CD14-positive monocyte (primary cell): ENCODE measurements at regions not wholly inside any gene's neighbourhood (a gene's known extent, or its start where the extent isn't known, plus 50 kb on each side); places are given as distances from the start of the nearest gene placed in this dataset.

Source experiments
- DNase-seq, 3 donors: peaks; one replicate each; pipeline ENCODE4 v3.0.0-alpha.2; 2011 to 2022
- H2AFZ ChIP-seq: 2 replicates; pipeline ENCODE4 v1.6.0; 2012; ENCODE audit warnings: mild to moderate bottlenecking, low read depth, low read length, inconsistent platforms; ENCODE audit not compliant: insufficient read depth, poor library complexity, severe bottlenecking
- H3K27ac ChIP-seq, 2 donors: 1 replicate in 1 of 2; 2 replicates in 1 of 2; pipeline ENCODE4 v1.5.1; 2012 to 2013; ENCODE audit warnings: low read length in 2 of 2, control low read depth in 1 of 2, inconsistent platforms in 1 of 2, low read depth in 1 of 2, mild to moderate bottlenecking in 1 of 2
- H3K27me3 ChIP-seq, 2 donors: one replicate each; pipeline versions ENCODE4 v1.6.0 to v1.6.1; 2011 to 2013; ENCODE audit warnings: low read length in 2 of 2; ENCODE audit not compliant: control insufficient read depth in 2 of 2, insufficient read depth in 2 of 2
- H3K36me3 ChIP-seq, 2 donors: replicated peaks in 1 of 2; 1 replicate in 1 of 2; 2 replicates in 1 of 2; pipeline versions ENCODE4 v1.5.1 to v1.6.1; 2012 to 2013; ENCODE audit warnings: low read length in 2 of 2, control low read depth in 1 of 2, inconsistent platforms in 1 of 2, mild to moderate bottlenecking in 1 of 2; ENCODE audit not compliant: insufficient read depth in 2 of 2, control insufficient read depth in 1 of 2
- H3K4me1 ChIP-seq, 2 donors: 1 replicate in 1 of 2; 2 replicates in 1 of 2; pipeline versions ENCODE4 v1.5.1 to v1.6.1; 2012 to 2013; ENCODE audit warnings: low read length in 2 of 2, control low read depth in 1 of 2, inconsistent platforms in 1 of 2, mild to moderate bottlenecking in 1 of 2, moderate library complexity in 1 of 2; ENCODE audit not compliant: insufficient read depth in 2 of 2, control insufficient read depth in 1 of 2
- H3K4me2 ChIP-seq: replicated peaks from 2 replicates; pipeline ENCODE3; 2012; ENCODE audit warnings: low read length, moderate library complexity, mild to moderate bottlenecking; ENCODE audit not compliant: poor library complexity, severe bottlenecking; ENCODE audit errors: extremely low read depth
- H3K4me3 ChIP-seq, 3 experiments: fragments of 200-600 bp in 1 of 3; sonication (generic) in 1 of 3; replicated peaks in 1 of 3; 1 replicate in 2 of 3; 2 replicates in 1 of 3; pipeline ENCODE4 v1.5.1; 2011 to 2013; ENCODE audit warnings: low read length in 3 of 3, mild to moderate bottlenecking in 3 of 3, control low read depth in 2 of 3, low read depth in 2 of 3, inconsistent platforms in 1 of 3, moderate library complexity in 1 of 3
- H3K79me2 ChIP-seq: 2 replicates; pipeline ENCODE4 v1.6.0; 2012; ENCODE audit warnings: mild to moderate bottlenecking, control low read depth, inconsistent platforms, low read length, moderate library complexity; ENCODE audit not compliant: insufficient read depth
- H3K9ac ChIP-seq: 2 replicates; pipeline ENCODE4 v1.6.0; 2017; ENCODE audit warnings: low read length, mild to moderate bottlenecking; ENCODE audit not compliant: insufficient read depth, poor library complexity, severe bottlenecking
- H3K9me3 ChIP-seq, 2 donors: replicated peaks in 1 of 2; 1 replicate in 1 of 2; 2 replicates in 1 of 2; pipeline versions ENCODE4 v1.5.1 to v1.6.1; 2012 to 2013; ENCODE audit warnings: low read length in 2 of 2, control low read depth in 1 of 2; ENCODE audit not compliant: control insufficient read depth in 1 of 2, insufficient read depth in 1 of 2
- H4K20me1 ChIP-seq: 2 replicates; pipeline ENCODE4 v1.6.0; 2012; ENCODE audit warnings: mild to moderate bottlenecking, low read length, control low read depth, moderate library complexity; ENCODE audit not compliant: insufficient read depth
- H3K27ac Mint-ChIP-seq, 7 donors: one replicate each; pipeline ENCODE4 v1.8.0; 2020; ENCODE audit warnings: mild to moderate bottlenecking in 7 of 7, mixed read lengths in 7 of 7, moderate library complexity in 6 of 7, inconsistent platforms in 2 of 7
- H3K27me3 Mint-ChIP-seq, 3 donors: one replicate each; pipeline ENCODE4 v1.8.0; 2021 to 2022; ENCODE audit warnings: low read depth in 3 of 3, mild to moderate bottlenecking in 3 of 3, mixed read lengths in 3 of 3, moderate library complexity in 3 of 3, inconsistent platforms in 1 of 3
- H3K36me3 Mint-ChIP-seq, 2 donors: one replicate each; pipeline ENCODE4 v1.8.0; 2020; ENCODE audit warnings: mixed read lengths in 2 of 2, inconsistent platforms in 1 of 2, mild to moderate bottlenecking in 1 of 2
- H3K4me1 Mint-ChIP-seq: one replicate; pipeline ENCODE4 v1.8.0; 2020; ENCODE audit warnings: mild to moderate bottlenecking, mixed read lengths
- H3K4me3 Mint-ChIP-seq, 2 donors: one replicate each; pipeline ENCODE4 v1.8.0; 2020; ENCODE audit warnings: mild to moderate bottlenecking in 2 of 2, mixed read lengths in 2 of 2, moderate library complexity in 1 of 2
- H3K9me3 Mint-ChIP-seq, 7 donors: one replicate each; pipeline ENCODE4 v1.8.0; 2020 to 2022; ENCODE audit warnings: mixed read lengths in 7 of 7, mild to moderate bottlenecking in 6 of 7, moderate library complexity in 6 of 7, inconsistent platforms in 2 of 7
- WGBS: methylation state at CpG from one replicate; pipeline ENCODE4 v1.1.5; 2013; ENCODE audit warnings: missing lambda C conversion rate; ENCODE audit not compliant: insufficient coverage; 5-methylcytosine and 5-hydroxymethylcytosine counted together
- intact Hi-C, 2 donors: fragments of 100-400 bp; cut with micrococcal nuclease; formaldehyde crosslinking; loops; one replicate each; pipeline versions ENCODE4 v1.15.0 to v1.15.1; 2023
- TF ChIP-seq, protein P1 (sequence below): fragments of 200-600 bp; IDR thresholded peaks from one replicate; pipeline ENCODE4 v1.8.0; 2022; ENCODE audit warnings: antibody characterized with exemption, mild to moderate bottlenecking

DNA sequence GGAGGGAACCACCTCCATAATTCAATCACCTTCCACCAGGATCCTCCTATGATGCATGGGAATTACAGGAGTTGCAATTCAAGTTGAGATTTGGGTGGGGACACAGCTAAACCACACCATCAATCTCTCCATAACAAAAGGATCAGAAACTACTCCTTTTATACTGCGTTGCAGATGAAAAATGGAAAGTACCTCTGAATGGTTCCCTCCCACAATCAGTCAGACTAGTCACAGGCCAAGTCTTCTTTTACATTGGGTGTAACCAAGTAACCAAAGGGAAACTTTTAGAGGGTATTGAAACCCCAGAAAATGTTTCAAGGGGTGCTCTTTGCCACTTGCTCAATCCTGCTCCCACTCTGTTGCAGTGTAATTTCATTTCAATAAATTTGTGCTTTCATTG is 504.3 kb upstream of the CNTN3 start:
- intact Hi-C loops, result no loop called here
- no peaks in the 10 kb centered on the region for H3K4me1 Mint-ChIP-seq

GRCh38 chr3:75126556-75126955 is 512.1 kb upstream of the CNTN3 start:
- peaks cover 0 to 7% (median 6%) of the 10 kb centered on the region in 7 donors for H3K9me3 Mint-ChIP-seq
- intact Hi-C loops, result no loop called here
- Histone ChIP-seq H3K27me3 (no peaks in the 10 kb centered on the region), H3K4me3 (no peak overlapping the region), H3K36me3 (no peaks in the 10 kb centered on the region), H4K20me1 (no peaks in the 10 kb centered on the region), H3K9me3 (no peaks in the 10 kb centered on the region), H3K4me2 (no peak overlapping the region), H3K79me2 (no peaks in the 10 kb centered on the region), H3K4me1 (no peaks in the 10 kb centered on the region), H3K27ac (no peak overlapping the region), H2AFZ (no peak overlapping the region), H3K9ac (no peak overlapping the region)
- no peaks in the 10 kb centered on the region for H3K27me3 Mint-ChIP-seq
- no peaks in the 10 kb centered on the region for H3K36me3 Mint-ChIP-seq
- H3K27ac Mint-ChIP-seq, result no peak overlapping the region
- TF ChIP-seq, protein P1, sequence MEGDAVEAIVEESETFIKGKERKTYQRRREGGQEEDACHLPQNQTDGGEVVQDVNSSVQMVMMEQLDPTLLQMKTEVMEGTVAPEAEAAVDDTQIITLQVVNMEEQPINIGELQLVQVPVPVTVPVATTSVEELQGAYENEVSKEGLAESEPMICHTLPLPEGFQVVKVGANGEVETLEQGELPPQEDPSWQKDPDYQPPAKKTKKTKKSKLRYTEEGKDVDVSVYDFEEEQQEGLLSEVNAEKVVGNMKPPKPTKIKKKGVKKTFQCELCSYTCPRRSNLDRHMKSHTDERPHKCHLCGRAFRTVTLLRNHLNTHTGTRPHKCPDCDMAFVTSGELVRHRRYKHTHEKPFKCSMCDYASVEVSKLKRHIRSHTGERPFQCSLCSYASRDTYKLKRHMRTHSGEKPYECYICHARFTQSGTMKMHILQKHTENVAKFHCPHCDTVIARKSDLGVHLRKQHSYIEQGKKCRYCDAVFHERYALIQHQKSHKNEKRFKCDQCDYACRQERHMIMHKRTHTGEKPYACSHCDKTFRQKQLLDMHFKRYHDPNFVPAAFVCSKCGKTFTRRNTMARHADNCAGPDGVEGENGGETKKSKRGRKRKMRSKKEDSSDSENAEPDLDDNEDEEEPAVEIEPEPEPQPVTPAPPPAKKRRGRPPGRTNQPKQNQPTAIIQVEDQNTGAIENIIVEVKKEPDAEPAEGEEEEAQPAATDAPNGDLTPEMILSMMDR, result no peak
- no peak for DNase-seq
- no peak overlapping the region for H3K4me3 Mint-ChIP-seq
- no peaks in the 10 kb centered on the region for H3K4me1 Mint-ChIP-seq

More for the DNA sequence above, 504.3 kb upstream of the CNTN3 start:
- H3K9ac ChIP-seq, result no peak overlapping the region
- TF ChIP-seq, protein P1, result no peak
- H3K27me3 Mint-ChIP-seq, result no peaks in the 10 kb centered on the region
- H3K9me3 Mint-ChIP-seq, result peaks cover 0 to 9% (median 2%) of the 10 kb centered on the region in 7 donors
- H3K36me3 Mint-ChIP-seq, result no peaks in the 10 kb centered on the region
- H2AFZ ChIP-seq, result no peak overlapping the region
- H3K4me3 Mint-ChIP-seq, result no peak overlapping the region
- no peak overlapping the region for H3K27ac Mint-ChIP-seq
- no peak for DNase-seq
- no peaks in the 10 kb centered on the region for H3K36me3 ChIP-seq
- H3K27me3 ChIP-seq, result no peaks in the 10 kb centered on the region
- peaks cover 0 to 3% of the 10 kb centered on the region in 2 donors for H3K9me3 ChIP-seq
- no peaks in the 10 kb centered on the region for H3K4me1 ChIP-seq
- H3K79me2 ChIP-seq, result no peaks in the 10 kb centered on the region
- H3K27ac ChIP-seq, result no peak overlapping the region
- WGBS, result no CpG with 5 or more reads among the region's 1 CpG
- H3K4me3 ChIP-seq, result no peak overlapping the region
- H3K4me2 ChIP-seq, result no peak overlapping the region
- no peaks in the 10 kb centered on the region for H4K20me1 ChIP-seq
